Coronary artery (tissue), 2 donors: ENCODE measurements at regions not wholly inside any gene's neighbourhood (a gene's known extent, or its start where the extent isn't known, plus 50 kb on each side); places are given as distances from the start of the nearest gene placed in this dataset.

ENCODE experiments used
- DNase-seq: peaks from one replicate; pipeline ENCODE4 v3.0.0-alpha.2; 2017; ENCODE audit warnings: low spot score
- H3K27ac ChIP-seq, 2 donors: fragments of 200-600 bp; sonication (generic); one replicate each; pipeline ENCODE4 v1.5.1; 2016 to 2019
- H3K4me3 ChIP-seq: fragments of 200-600 bp; sonication (generic); 2 replicates; pipeline ENCODE4 v1.5.1; 2016; ENCODE audit warnings: mild to moderate bottlenecking, moderate library complexity
- CTCF ChIP-seq: fragments of 200-600 bp; sonication (generic); IDR thresholded peaks from one replicate; pipeline ENCODE4 v1.5.1; 2019; ENCODE audit warnings: antibody characterized with exemption

GRCh38 chr16:7113395-7113794 is 219.2 kb upstream of the RBFOX1 start:
- DNase-seq = no peak
- TF ChIP-seq CTCF = no peak
- Histone ChIP-seq H3K4me3 (no peak overlapping the region), H3K27ac (no peak overlapping the region)

- no peak overlapping the region for H3K27ac ChIP-seq
- TF ChIP-seq CTCF = no peak
- no peak for DNase-seq
- H3K4me3 ChIP-seq = no peak overlapping the region
Observed at GRCh38 chr16:7111265-7111664, 221.4 kb upstream of the RBFOX1 start.

GRCh38 chr16:7107436-7107835 is 225.2 kb upstream of the RBFOX1 start:
- DNase-seq = no peak
- no peak for TF ChIP-seq CTCF
- H3K27ac ChIP-seq = no peak overlapping the region
- H3K4me3 ChIP-seq = no peak overlapping the region

- no peak for TF ChIP-seq CTCF
- Histone ChIP-seq H3K27ac (no peak overlapping the region), H3K4me3 (no peak overlapping the region)
- DNase-seq = no peak
Observed at GRCh38 chr16:7103056-7103455, 229.6 kb upstream of the RBFOX1 start.

- Histone ChIP-seq H3K4me3 (no peak overlapping the region), H3K27ac (no peak overlapping the region)
- no peak for DNase-seq
- no peak for TF ChIP-seq CTCF
Observed at GRCh38 chr16:7101054-7101453, 231.6 kb upstream of the RBFOX1 start.

GRCh38 chr16:7097518-7097917 is 235.1 kb upstream of the RBFOX1 start:
- no peak for DNase-seq
- TF ChIP-seq CTCF = no peak
- no peak overlapping the region for H3K27ac ChIP-seq
- no peak overlapping the region for H3K4me3 ChIP-seq

GRCh38 chr16:7093511-7093910 is 239.1 kb upstream of the RBFOX1 start:
- no peak for DNase-seq
- Histone ChIP-seq H3K4me3 (no peak overlapping the region), H3K27ac (no peak overlapping the region)
- no peak for TF ChIP-seq CTCF
